Neural progenitor cell (in vitro differentiated cells): ENCODE measurements at regions not wholly inside any gene's neighbourhood (a gene's known extent, or its start where the extent isn't known, plus 50 kb on each side); places are given as distances from the start of the nearest gene placed in this dataset.

Experiments used
- DNase-seq: peaks from one replicate; pipeline ENCODE4 v3.0.0-alpha.2; 2016; ENCODE audit warnings: low spot score
- H2AFZ ChIP-seq: fragments of 200-600 bp; sonication (generic); replicated peaks from 2 replicates; pipeline ENCODE4 v1.6.1; 2016; ENCODE audit warnings: antibody characterized with exemption
- H3F3A ChIP-seq: fragments of 200-600 bp; sonication (generic); 2 replicates; pipeline ENCODE4 v1.6.1; 2016; ENCODE audit warnings: antibody characterized with exemption, low read depth
- H3K27ac ChIP-seq: fragments of 200-600 bp; sonication (generic); 2 replicates; pipeline ENCODE4 v1.5.1; 2016; ENCODE audit warnings: mild to moderate bottlenecking
- H3K27me3 ChIP-seq: fragments of 200-600 bp; sonication (generic); 2 replicates; pipeline ENCODE4 v1.6.1; 2016; ENCODE audit warnings: mild to moderate bottlenecking, moderate library complexity
- H3K36me3 ChIP-seq: fragments of 200-600 bp; sonication (generic); 2 replicates; pipeline ENCODE4 v1.5.1; 2016
- H3K4me1 ChIP-seq: fragments of 200-600 bp; sonication (generic); 2 replicates; pipeline ENCODE4 v1.6.1; 2016; ENCODE audit warnings: mixed run types
- H3K4me2 ChIP-seq: fragments of 200-600 bp; sonication (generic); 2 replicates; pipeline ENCODE4 v1.6.1; 2016
- H3K4me3 ChIP-seq: fragments of 200-600 bp; sonication (generic); 2 replicates; pipeline ENCODE4 v1.5.1; 2016
- H3K79me2 ChIP-seq: fragments of 200-600 bp; sonication (generic); 2 replicates; pipeline ENCODE4 v1.6.1; 2016; ENCODE audit warnings: low read depth
- H3K9ac ChIP-seq: fragments of 200-600 bp; sonication (generic); 2 replicates; pipeline ENCODE4 v1.6.1; 2016
- H3K9me3 ChIP-seq: fragments of 200-600 bp; sonication (generic); 2 replicates; pipeline ENCODE4 v1.5.1; 2016; ENCODE audit warnings: low read depth
- H4K20me1 ChIP-seq: fragments of 200-600 bp; sonication (generic); 2 replicates; pipeline ENCODE4 v1.6.1; 2016; ENCODE audit warnings: low read depth
- H3K27ac Mint-ChIP-seq: 3 replicates; pipeline ENCODE4 v1.8.0; 2021; ENCODE audit warnings: mixed read lengths
- H3K27me3 Mint-ChIP-seq: 2 replicates; pipeline ENCODE4 v1.8.0; 2022; ENCODE audit warnings: low read depth, mild to moderate bottlenecking, inconsistent platforms, moderate library complexity, mixed read lengths; ENCODE audit not compliant: insufficient read depth
- H3K36me3 Mint-ChIP-seq: 3 replicates; pipeline ENCODE4 v1.8.0; 2021; ENCODE audit warnings: mixed read lengths
- H3K4me1 Mint-ChIP-seq: 3 replicates; pipeline ENCODE4 v1.8.0; 2021; ENCODE audit warnings: mixed read lengths
- H3K4me3 Mint-ChIP-seq: 3 replicates; pipeline ENCODE4 v1.8.0; 2021; ENCODE audit warnings: mild to moderate bottlenecking, moderate library complexity, mixed read lengths
- H3K9me3 Mint-ChIP-seq: 3 replicates; pipeline ENCODE4 v1.8.0; 2020; ENCODE audit warnings: mixed read lengths
- EZH2 ChIP-seq: fragments of 200-600 bp; sonication (generic); IDR thresholded peaks from 2 replicates; pipeline ENCODE4 v1.6.1; 2017; ENCODE audit warnings: antibody characterized with exemption, mild to moderate bottlenecking, moderate library complexity
- EZH2phosphoT487 ChIP-seq: fragments of 200-600 bp; sonication (generic); IDR thresholded peaks from 2 replicates; pipeline ENCODE4 v1.6.1; 2017; ENCODE audit warnings: antibody characterized with exemption
- TF ChIP-seq, protein P1 (sequence below): fragments of 200-600 bp; sonication (generic); IDR thresholded peaks from 2 replicates; pipeline ENCODE4 v1.5.1; 2017; ENCODE audit warnings: antibody characterized with exemption, mild to moderate bottlenecking

- H3K4me1 ChIP-seq, result peaks cover 5% of the 10 kb centered on the region
- no peak overlapping the region for H3K27ac ChIP-seq
- Mint-ChIP-seq H3K9me3 (no peaks in the 10 kb centered on the region), H3K27ac (no peak overlapping the region), H3K27me3 (no peaks in the 10 kb centered on the region), H3K4me1 (peaks cover 14% of the 10 kb centered on the region), H3K4me3 (no peak overlapping the region), H3K36me3 (no peaks in the 10 kb centered on the region)
- H3K36me3 ChIP-seq, result no peaks in the 10 kb centered on the region
- no peak overlapping the region for H3K4me3 ChIP-seq
- H3K9me3 ChIP-seq, result no peaks in the 10 kb centered on the region
- peaks cover 7% of the 10 kb centered on the region for H3K27me3 ChIP-seq
- no peak overlapping the region for H3K9ac ChIP-seq
- no peaks in the 10 kb centered on the region for H4K20me1 ChIP-seq
- H3K79me2 ChIP-seq, result no peaks in the 10 kb centered on the region
- no peak overlapping the region for H3K4me2 ChIP-seq
- TF ChIP-seq, protein P1, sequence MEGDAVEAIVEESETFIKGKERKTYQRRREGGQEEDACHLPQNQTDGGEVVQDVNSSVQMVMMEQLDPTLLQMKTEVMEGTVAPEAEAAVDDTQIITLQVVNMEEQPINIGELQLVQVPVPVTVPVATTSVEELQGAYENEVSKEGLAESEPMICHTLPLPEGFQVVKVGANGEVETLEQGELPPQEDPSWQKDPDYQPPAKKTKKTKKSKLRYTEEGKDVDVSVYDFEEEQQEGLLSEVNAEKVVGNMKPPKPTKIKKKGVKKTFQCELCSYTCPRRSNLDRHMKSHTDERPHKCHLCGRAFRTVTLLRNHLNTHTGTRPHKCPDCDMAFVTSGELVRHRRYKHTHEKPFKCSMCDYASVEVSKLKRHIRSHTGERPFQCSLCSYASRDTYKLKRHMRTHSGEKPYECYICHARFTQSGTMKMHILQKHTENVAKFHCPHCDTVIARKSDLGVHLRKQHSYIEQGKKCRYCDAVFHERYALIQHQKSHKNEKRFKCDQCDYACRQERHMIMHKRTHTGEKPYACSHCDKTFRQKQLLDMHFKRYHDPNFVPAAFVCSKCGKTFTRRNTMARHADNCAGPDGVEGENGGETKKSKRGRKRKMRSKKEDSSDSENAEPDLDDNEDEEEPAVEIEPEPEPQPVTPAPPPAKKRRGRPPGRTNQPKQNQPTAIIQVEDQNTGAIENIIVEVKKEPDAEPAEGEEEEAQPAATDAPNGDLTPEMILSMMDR, result peak; percentile 25
- no peak for TF ChIP-seq EZH2phosphoT487
- peak; percentile 34 for DNase-seq
- no peaks in the 10 kb centered on the region for H3F3A ChIP-seq
- peak overlapping the region; percentile 74 for H2AFZ ChIP-seq
Measured at GRCh38 chr9:86893811-86894490, 53.4 kb downstream of the GAS1 start.

GRCh38 chr9:86892576-86892975 is 54.7 kb downstream of the GAS1 start:
- DNase-seq, result no peak
- Mint-ChIP-seq H3K4me1 (peaks cover 7% of the 10 kb centered on the region), H3K27me3 (no peaks in the 10 kb centered on the region), H3K9me3 (no peaks in the 10 kb centered on the region), H3K27ac (no peak overlapping the region), H3K36me3 (no peaks in the 10 kb centered on the region), H3K4me3 (no peak overlapping the region)
- H3K4me1 ChIP-seq, result peaks cover 6% of the 10 kb centered on the region
- H3K9me3 ChIP-seq, result no peaks in the 10 kb centered on the region
- H3K4me2 ChIP-seq, result no peak overlapping the region
- no peaks in the 10 kb centered on the region for H4K20me1 ChIP-seq
- H3K79me2 ChIP-seq, result no peaks in the 10 kb centered on the region
- no peaks in the 10 kb centered on the region for H3K27me3 ChIP-seq
- H3K4me3 ChIP-seq, result no peak overlapping the region
- TF ChIP-seq EZH2phosphoT487 (no peak), EZH2 (no peak)
- TF ChIP-seq, protein P1, result no peak
- no peak overlapping the region for H2AFZ ChIP-seq
- no peak overlapping the region for H3K27ac ChIP-seq
- H3K36me3 ChIP-seq, result no peaks in the 10 kb centered on the region
- H3K9ac ChIP-seq, result no peak overlapping the region
- H3F3A ChIP-seq, result no peaks in the 10 kb centered on the region

- Histone ChIP-seq H3K36me3 (no peaks in the 10 kb centered on the region), H3K79me2 (no peaks in the 10 kb centered on the region), H3F3A (no peaks in the 10 kb centered on the region), H3K9ac (no peak overlapping the region), H3K4me3 (no peak overlapping the region), H3K4me2 (no peak overlapping the region), H3K27me3 (no peaks in the 10 kb centered on the region), H3K27ac (no peak overlapping the region), H3K9me3 (no peaks in the 10 kb centered on the region), H3K4me1 (peaks cover 12% of the 10 kb centered on the region), H4K20me1 (no peaks in the 10 kb centered on the region), H2AFZ (no peak overlapping the region)
- peaks cover 7% of the 10 kb centered on the region for H3K4me1 Mint-ChIP-seq
- H3K9me3 Mint-ChIP-seq, result no peaks in the 10 kb centered on the region
- no peak for DNase-seq
- TF ChIP-seq EZH2 (no peak), EZH2phosphoT487 (no peak)
- TF ChIP-seq, protein P1, result no peak
- H3K4me3 Mint-ChIP-seq, result no peak overlapping the region
- H3K27ac Mint-ChIP-seq, result no peak overlapping the region
- H3K36me3 Mint-ChIP-seq, result no peaks in the 10 kb centered on the region
- no peaks in the 10 kb centered on the region for H3K27me3 Mint-ChIP-seq
Measured at GRCh38 chr9:86891886-86892437, 55.3 kb downstream of the GAS1 start.
